Natural killer cell treated with Interleukin-12 subunit alpha and Interleukin-12 subunit beta and Interleukin-15 and Interleukin-18, amount 100 ng/mL, for 72 hours (primary cell): ENCODE measurements at regions not wholly inside any gene's neighbourhood (a gene's known extent, or its start where the extent isn't known, plus 50 kb on each side); places are given as distances from the start of the nearest gene placed in this dataset.
"Not testable (repeated sequence)": the region's sequence is repeated elsewhere in the genome, so short reads cannot be mapped to it uniquely, and the experiment has no call there.

Source experiments
- ATAC-seq, 2 donors: fragments of 150-1000 bp; cut with Tn5 transposase in 1 of 2; sonication (Bioruptor Pico), chemical (Tn5 transposase) in 1 of 2; 2 replicates each; pipeline ENCODE4 v1.10.0; 2021
- DNase-seq: peaks from one replicate; pipeline ENCODE4 v3.0.0; 2022; ENCODE audit warnings: low spot score
- H3K27ac Mint-ChIP-seq, 2 donors: 1 replicate in 1 of 2; 2 replicates in 1 of 2; pipeline ENCODE4 v1.8.0; 2022; ENCODE audit warnings: mixed read lengths in 2 of 2, mild to moderate bottlenecking in 1 of 2, moderate library complexity in 1 of 2
- H3K27me3 Mint-ChIP-seq, 2 donors: 1 replicate in 1 of 2; 2 replicates in 1 of 2; pipeline ENCODE4 v1.8.0; 2022; ENCODE audit warnings: mixed read lengths in 2 of 2
- H3K36me3 Mint-ChIP-seq: one replicate; pipeline ENCODE4 v1.8.0; 2022; ENCODE audit warnings: mixed read lengths
- H3K4me1 Mint-ChIP-seq, 2 donors: 1 replicate in 1 of 2; 2 replicates in 1 of 2; pipeline ENCODE4 v1.8.0; 2022; ENCODE audit warnings: low read depth in 2 of 2, mixed read lengths in 2 of 2, mild to moderate bottlenecking in 1 of 2
- H3K4me3 Mint-ChIP-seq: one replicate; pipeline ENCODE4 v1.8.0; 2022; ENCODE audit warnings: mixed read lengths
- H3K9me3 Mint-ChIP-seq: 2 replicates; pipeline ENCODE4 v1.8.0; 2022; ENCODE audit warnings: mixed read lengths

- peaks cover 2 to 7% of the 10 kb centered on the region in 2 donors for H3K27me3 Mint-ChIP-seq
- DNase-seq (no peak), ATAC-seq (no peak)
- H3K27ac Mint-ChIP-seq, result no peak overlapping the region
- H3K4me1 Mint-ChIP-seq, result no peaks in the 10 kb centered on the region
- no peaks in the 10 kb centered on the region for H3K9me3 Mint-ChIP-seq
- no peak overlapping the region for H3K4me3 Mint-ChIP-seq
- H3K36me3 Mint-ChIP-seq, result no peaks in the 10 kb centered on the region
These were observed 217.9 kb upstream of the SLCO3A1 start for GRCh38 chr15:91635641-91636040.

DNA sequence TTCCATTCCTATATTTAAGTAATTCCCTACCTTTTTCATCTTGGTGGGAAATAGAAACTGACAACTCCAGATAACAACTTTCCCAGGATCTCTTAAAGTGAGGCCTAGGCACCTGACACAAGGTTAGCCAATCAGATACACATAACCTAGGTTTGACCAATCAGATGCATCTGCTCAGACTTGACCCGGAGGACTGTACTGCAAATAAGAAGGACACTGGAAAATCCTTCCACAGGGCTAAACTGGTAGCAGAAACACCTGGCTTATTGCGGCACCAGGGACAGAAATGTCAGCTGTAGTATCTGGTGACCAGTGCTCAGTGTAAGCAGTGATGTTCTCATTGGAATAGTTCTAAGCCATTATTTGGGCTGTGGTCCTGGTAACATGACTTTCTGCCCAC is 204.5 kb upstream of the SLCO3A1 start:
- Mint-ChIP-seq H3K4me3 (no peak overlapping the region), H3K9me3 (no peaks in the 10 kb centered on the region), H3K36me3 (no peaks in the 10 kb centered on the region), H3K4me1 (no peaks in the 10 kb centered on the region), H3K27ac (no peak overlapping the region), H3K27me3 (peaks cover 15% of the 10 kb centered on the region in 2 donors)
- ATAC-seq (no peak), DNase-seq (no peak)

DNA sequence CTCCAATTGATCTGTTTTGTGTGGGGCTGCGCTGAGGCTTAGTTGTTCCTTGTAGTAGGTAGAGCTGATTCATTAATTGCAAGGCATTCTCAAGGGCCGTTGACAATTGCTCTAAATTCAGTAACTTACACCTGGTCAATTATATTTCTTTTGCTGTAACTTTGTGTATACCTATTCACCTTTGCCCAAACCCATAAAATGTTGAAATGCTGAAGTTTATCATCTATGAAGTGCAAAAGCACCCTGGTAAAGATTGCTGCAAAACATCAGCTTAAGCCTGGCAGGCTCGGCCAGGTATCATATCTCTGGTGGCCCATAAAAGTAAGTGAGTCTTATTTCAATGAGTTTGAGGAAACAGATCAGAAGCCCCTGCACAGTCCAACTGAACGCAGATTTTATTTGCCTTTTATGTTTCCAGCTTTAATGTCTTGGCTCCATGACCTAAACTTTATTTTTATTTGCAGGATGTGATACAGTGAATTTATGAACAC is 203.6 kb upstream of the SLCO3A1 start:
- peaks cover 13 to 15% of the 10 kb centered on the region in 2 donors for H3K27me3 Mint-ChIP-seq
- no peaks in the 10 kb centered on the region for H3K36me3 Mint-ChIP-seq
- H3K4me3 Mint-ChIP-seq, result no peak overlapping the region
- DNase-seq, result no peak
- no peaks in the 10 kb centered on the region for H3K9me3 Mint-ChIP-seq
- H3K27ac Mint-ChIP-seq, result no peak overlapping the region
- H3K4me1 Mint-ChIP-seq, result no peaks in the 10 kb centered on the region
- ATAC-seq, result no peak

DNA sequence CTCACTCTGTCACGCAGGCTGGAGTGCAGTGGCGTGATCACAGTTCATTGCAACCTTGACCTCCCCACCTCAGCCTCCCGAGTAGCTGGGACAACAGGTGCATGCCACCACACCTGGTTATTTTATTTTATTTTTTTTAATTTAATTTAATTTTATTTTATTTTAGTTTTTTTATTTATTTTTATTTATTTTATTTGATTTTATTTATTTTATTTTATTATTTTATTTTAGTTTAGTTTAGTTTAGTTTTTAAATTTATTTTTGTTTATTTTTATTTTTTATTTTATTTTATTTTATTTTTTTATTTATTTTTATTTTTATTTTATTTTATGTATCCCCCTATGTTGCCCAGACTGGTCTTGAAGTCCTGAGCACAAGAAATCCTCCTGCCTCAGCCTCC is 202.3 kb upstream of the SLCO3A1 start:
- ATAC-seq (no peak), DNase-seq (no peak)
- Mint-ChIP-seq H3K27ac (no peak overlapping the region), H3K4me3 (no peak overlapping the region), H3K27me3 (peaks cover 19% of the 10 kb centered on the region in 2 donors), H3K36me3 (peaks cover 5% of the 10 kb centered on the region), H3K4me1 (peaks cover 0 to 5% of the 10 kb centered on the region in 2 donors), H3K9me3 (peaks cover 3% of the 10 kb centered on the region)

DNA sequence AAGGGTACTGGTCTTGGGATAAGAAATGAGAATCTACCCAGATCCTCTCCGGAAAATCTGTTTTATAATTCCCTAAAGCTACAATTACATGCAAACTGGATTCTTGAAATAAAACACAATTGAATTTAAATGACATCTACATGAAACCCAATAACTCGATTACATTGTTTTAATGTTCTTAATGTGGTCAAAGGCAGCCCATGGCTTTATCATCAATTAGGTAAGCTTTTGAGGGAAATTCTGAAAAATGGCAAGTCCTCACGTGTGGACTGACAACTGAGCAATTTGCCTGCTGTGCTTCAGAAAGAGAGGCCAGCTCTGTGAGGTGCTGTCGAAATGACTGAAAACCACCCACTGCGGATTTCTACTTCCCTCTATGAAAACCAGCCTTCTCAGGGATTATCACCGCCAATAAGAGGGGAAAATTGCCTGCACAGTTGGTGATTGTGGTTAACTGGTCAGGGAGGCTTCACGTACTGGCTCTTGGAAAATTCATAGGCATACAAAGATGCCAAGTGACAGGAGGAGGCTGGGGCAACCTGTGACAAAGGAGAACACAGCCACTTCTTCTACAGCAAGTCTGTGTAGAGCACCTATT is 200.8 kb upstream of the SLCO3A1 start:
- no peak for ATAC-seq
- peaks cover 23 to 31% of the 10 kb centered on the region in 2 donors for H3K27me3 Mint-ChIP-seq
- peaks cover 3% of the 10 kb centered on the region for H3K9me3 Mint-ChIP-seq
- no peak overlapping the region for H3K27ac Mint-ChIP-seq
- H3K36me3 Mint-ChIP-seq, result peaks cover 5% of the 10 kb centered on the region
- no peak overlapping the region for H3K4me3 Mint-ChIP-seq
- DNase-seq, result no peak
- H3K4me1 Mint-ChIP-seq, result peaks cover 0 to 7% of the 10 kb centered on the region in 2 donors

- not testable (repeated sequence) for H3K36me3 Mint-ChIP-seq, ATAC-seq, DNase-seq, H3K9me3 Mint-ChIP-seq, H3K27ac Mint-ChIP-seq, H3K4me3 Mint-ChIP-seq
- peaks cover 29 to 47% of the 10 kb centered on the region in 2 donors for H3K27me3 Mint-ChIP-seq
- H3K4me1 Mint-ChIP-seq, result peaks cover 7 to 12% of the 10 kb centered on the region in 2 donors
These were observed 197.8 kb upstream of the SLCO3A1 start for GRCh38 chr15:91655563-91656290.

- ATAC-seq (peak in 1 of 2 donors; percentile 51), DNase-seq (no peak)
- H3K4me3 Mint-ChIP-seq, result no peak overlapping the region
These were observed 193.3 kb upstream of the SLCO3A1 start for GRCh38 chr15:91660174-91660649.

GRCh38 chr15:91664224-91664836 is 189.2 kb upstream of the SLCO3A1 start:
- H3K27me3 Mint-ChIP-seq, result peaks cover 8% of the 10 kb centered on the region in 2 donors
- no peak overlapping the region for H3K4me3 Mint-ChIP-seq
- no peak overlapping the region for H3K27ac Mint-ChIP-seq
- peaks cover 5 to 7% of the 10 kb centered on the region in 2 donors for H3K4me1 Mint-ChIP-seq
- DNase-seq (no peak), ATAC-seq (no peak)
- no peaks in the 10 kb centered on the region for H3K9me3 Mint-ChIP-seq
- no peaks in the 10 kb centered on the region for H3K36me3 Mint-ChIP-seq

More at GRCh38 chr15:91660174-91660649, 193.3 kb upstream of the SLCO3A1 start:
- peaks cover 2% of the 10 kb centered on the region for H3K9me3 Mint-ChIP-seq
- H3K4me1 Mint-ChIP-seq, result peaks cover 7 to 11% of the 10 kb centered on the region in 2 donors
- H3K36me3 Mint-ChIP-seq, result peaks cover 2% of the 10 kb centered on the region
- no peak overlapping the region for H3K27ac Mint-ChIP-seq
- peaks cover 23 to 43% of the 10 kb centered on the region in 2 donors for H3K27me3 Mint-ChIP-seq

DNA sequence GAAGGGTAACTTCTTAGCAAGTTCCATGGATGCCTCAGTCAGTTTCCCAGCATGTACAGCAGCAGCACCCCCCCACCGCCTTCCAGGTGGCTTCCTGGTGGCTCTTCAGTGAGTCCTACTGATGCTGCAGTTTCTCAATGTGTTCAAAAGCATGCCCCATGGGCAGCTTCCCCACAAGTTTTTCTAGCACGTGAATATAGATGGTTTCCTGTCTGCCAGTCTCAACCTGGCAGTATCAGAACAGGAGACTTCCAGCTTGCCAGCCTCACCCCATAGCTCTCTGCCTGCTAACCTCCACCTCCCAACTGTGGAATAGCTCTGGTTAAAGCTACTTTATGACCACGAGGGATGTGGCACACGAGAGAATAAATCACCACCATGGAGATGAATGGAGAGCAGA is 188.3 kb upstream of the SLCO3A1 start:
- no peaks in the 10 kb centered on the region for H3K9me3 Mint-ChIP-seq
- no peak overlapping the region for H3K4me3 Mint-ChIP-seq

DNA sequence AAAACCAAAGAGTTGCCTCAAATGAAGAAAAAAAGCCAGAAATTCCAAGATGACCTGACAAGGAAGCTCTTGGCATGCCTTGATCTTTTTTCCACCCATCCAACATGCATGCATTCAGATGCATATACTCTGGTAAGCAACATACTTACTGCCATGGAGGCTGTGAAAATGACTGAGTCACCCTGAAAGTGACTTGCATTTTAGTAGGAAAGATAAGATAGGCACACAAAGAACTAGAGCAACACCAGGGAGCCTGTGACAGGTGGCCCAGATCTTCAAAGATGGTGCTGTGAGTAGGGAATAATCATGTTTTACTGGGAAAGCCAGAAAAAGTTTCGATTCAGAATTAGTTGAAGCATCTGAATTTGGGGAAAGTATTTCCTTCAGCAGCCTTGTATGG is 185.1 kb upstream of the SLCO3A1 start:
- Mint-ChIP-seq H3K27me3 (peaks cover 13 to 14% of the 10 kb centered on the region in 2 donors), H3K9me3 (no peaks in the 10 kb centered on the region), H3K36me3 (no peaks in the 10 kb centered on the region), H3K4me3 (no peak overlapping the region), H3K4me1 (no peaks in the 10 kb centered on the region), H3K27ac (no peak overlapping the region)
- DNase-seq (no peak), ATAC-seq (no peak)

More for the DNA sequence above, 188.3 kb upstream of the SLCO3A1 start:
- H3K27me3 Mint-ChIP-seq, result peaks cover 5 to 8% of the 10 kb centered on the region in 2 donors
- no peak overlapping the region for H3K27ac Mint-ChIP-seq
- no peaks in the 10 kb centered on the region for H3K36me3 Mint-ChIP-seq
- peaks cover 2 to 3% of the 10 kb centered on the region in 2 donors for H3K4me1 Mint-ChIP-seq
- DNase-seq (no peak), ATAC-seq (no peak)

GRCh38 chr15:91670108-91670507 is 183.4 kb upstream of the SLCO3A1 start:
- peaks cover 19 to 31% of the 10 kb centered on the region in 2 donors for H3K27me3 Mint-ChIP-seq
- H3K27ac Mint-ChIP-seq, result no peak overlapping the region
- no peak for DNase-seq
- peaks cover 14% of the 10 kb centered on the region for H3K36me3 Mint-ChIP-seq
- no peak for ATAC-seq
- H3K4me3 Mint-ChIP-seq, result no peak overlapping the region
- peaks cover 6% of the 10 kb centered on the region for H3K9me3 Mint-ChIP-seq
- no peaks in the 10 kb centered on the region for H3K4me1 Mint-ChIP-seq

GRCh38 chr15:91678003-91678402 is 175.5 kb upstream of the SLCO3A1 start:
- ATAC-seq, result no peak
- no peaks in the 10 kb centered on the region for H3K4me1 Mint-ChIP-seq
- H3K36me3 Mint-ChIP-seq, result peaks cover 14% of the 10 kb centered on the region
- no peak overlapping the region for H3K27ac Mint-ChIP-seq
- H3K9me3 Mint-ChIP-seq, result peaks cover 6% of the 10 kb centered on the region
- no peak for DNase-seq
- H3K27me3 Mint-ChIP-seq, result peaks cover 22 to 52% of the 10 kb centered on the region in 2 donors
- no peak overlapping the region for H3K4me3 Mint-ChIP-seq

- Mint-ChIP-seq H3K4me3 (no peak overlapping the region), H3K4me1 (no peaks in the 10 kb centered on the region), H3K36me3 (peaks cover 7% of the 10 kb centered on the region), H3K27me3 (peaks cover 24 to 51% of the 10 kb centered on the region in 2 donors), H3K27ac (no peak overlapping the region), H3K9me3 (peaks cover 6% of the 10 kb centered on the region)
- ATAC-seq, result no peak
- DNase-seq, result no peak
These were observed 174.1 kb upstream of the SLCO3A1 start for GRCh38 chr15:91679447-91679846.

DNA sequence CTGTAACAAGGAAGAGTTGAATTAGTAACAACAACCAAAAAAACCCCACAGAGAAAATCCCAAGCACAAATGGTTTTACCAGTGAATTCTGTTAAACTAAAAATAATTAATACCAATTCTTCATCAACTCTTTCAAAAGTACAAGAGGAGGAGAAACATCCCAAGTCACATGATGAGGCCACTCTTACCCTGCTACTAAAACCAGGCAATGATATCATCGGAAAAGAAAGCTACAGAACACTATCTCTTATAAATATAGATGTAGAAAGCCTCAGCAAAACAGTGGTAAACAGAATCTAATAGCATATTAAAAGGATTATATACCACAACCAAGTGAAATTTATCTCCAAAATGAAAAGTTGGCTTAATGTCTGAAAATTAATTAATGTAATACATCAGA is 168.1 kb upstream of the SLCO3A1 start:
- DNase-seq, result no peak
- H3K4me1 Mint-ChIP-seq, result no peaks in the 10 kb centered on the region
- H3K36me3 Mint-ChIP-seq, result no peaks in the 10 kb centered on the region
- H3K4me3 Mint-ChIP-seq, result no peak overlapping the region
- H3K27me3 Mint-ChIP-seq, result peaks cover 24 to 56% of the 10 kb centered on the region in 2 donors
- no peak overlapping the region for H3K27ac Mint-ChIP-seq
- ATAC-seq, result no peak
- no peaks in the 10 kb centered on the region for H3K9me3 Mint-ChIP-seq
